Epithelial cell of proximal tubule (primary cell): ENCODE measurements at regions not wholly inside any gene's neighbourhood (a gene's known extent, or its start where the extent isn't known, plus 50 kb on each side); places are given as distances from the start of the nearest gene placed in this dataset.

Source experiments
- DNase-seq: peaks from one replicate; pipeline ENCODE4 v3.0.0-alpha.2; 2011; ENCODE audit warnings: low read depth
- H3K4me3 ChIP-seq: 2 replicates; pipeline ENCODE4 v1.5.1; 2011; ENCODE audit warnings: low read depth, mild to moderate bottlenecking, low read length
- CTCF ChIP-seq: conservative IDR thresholded peaks from 2 replicates; pipeline ENCODE4 v1.5.1; 2012; ENCODE audit warnings: low read depth, mild to moderate bottlenecking, low read length

- no peak for TF ChIP-seq CTCF
- DNase-seq: no peak
- no peak overlapping the region for H3K4me3 ChIP-seq
Observed at GRCh38 chr14:78088916-78089315, 81.3 kb upstream of the NRXN3 start.

DNA sequence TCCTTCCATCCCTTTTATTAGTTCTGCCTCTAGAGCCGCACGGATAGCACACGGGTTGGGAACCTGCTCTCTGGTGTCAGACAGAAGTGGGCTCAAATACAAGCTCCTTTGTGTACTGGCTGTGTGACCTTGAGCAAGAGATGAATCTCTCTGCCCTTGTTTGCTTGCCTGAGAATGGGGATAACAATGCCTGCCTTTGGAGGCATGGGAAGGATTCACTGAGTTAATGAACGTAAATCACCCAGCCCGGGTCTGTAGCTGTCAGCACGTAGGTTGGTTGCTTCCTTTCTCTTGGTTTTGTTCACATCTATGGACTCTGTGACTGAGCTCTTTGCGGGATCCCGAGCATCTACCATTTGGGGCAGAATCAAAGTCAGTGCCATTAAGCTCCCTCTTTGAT, 79.3 kb upstream of the NRXN3 start:
- no peak for TF ChIP-seq CTCF
- DNase-seq: no peak

DNA sequence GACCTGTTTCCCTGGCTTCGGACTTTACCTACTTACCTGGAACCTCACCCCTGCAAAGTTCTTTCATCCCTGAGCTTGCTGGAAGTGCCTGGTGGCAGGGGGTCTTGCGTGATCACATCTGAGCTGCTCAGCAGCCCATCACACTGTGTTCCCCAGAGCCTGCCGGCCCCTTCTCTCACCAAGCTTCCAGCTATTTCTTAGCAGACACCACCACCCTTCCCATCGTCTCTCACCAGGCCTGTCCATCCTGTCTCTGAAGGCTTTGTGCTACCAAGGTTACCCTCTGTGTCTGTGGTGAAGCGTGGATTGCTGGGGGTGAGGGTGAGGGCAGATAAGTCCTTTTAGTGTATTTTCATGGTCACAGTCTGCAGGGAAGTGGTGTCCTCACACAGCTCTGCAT, 78.8 kb upstream of the NRXN3 start:
- no peak for DNase-seq
- no peak for TF ChIP-seq CTCF
- no peak overlapping the region for H3K4me3 ChIP-seq

More for the DNA sequence above, 79.3 kb upstream of the NRXN3 start:
- H3K4me3 ChIP-seq: no peak overlapping the region

- H3K4me3 ChIP-seq: no peak overlapping the region
- no peak for DNase-seq
Observed at GRCh38 chr14:78092040-78092439, 78.1 kb upstream of the NRXN3 start.

DNA sequence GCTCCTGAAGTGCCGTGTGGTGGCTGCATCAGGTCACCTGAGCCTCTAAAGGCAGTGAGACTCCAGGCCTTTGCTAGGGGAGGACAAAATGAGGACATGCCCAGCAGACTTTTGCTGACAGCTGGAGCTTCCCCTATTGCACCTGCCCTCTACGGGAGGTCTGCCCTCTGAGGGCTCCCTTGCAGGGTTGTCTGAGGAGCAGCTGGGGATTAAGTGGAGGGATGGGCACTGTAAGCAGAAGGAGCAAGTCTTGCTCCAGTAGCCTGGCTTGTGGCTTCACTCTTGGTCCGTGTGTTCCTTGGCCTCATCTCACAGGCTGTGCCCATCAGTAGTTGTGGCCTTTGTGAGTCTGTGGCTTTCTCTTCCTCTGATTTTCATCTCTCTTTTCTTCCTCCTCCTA, 66.9 kb upstream of the NRXN3 start:
- H3K4me3 ChIP-seq: no peak overlapping the region
- DNase-seq: no peak
- no peak for TF ChIP-seq CTCF

More at GRCh38 chr14:78092040-78092439, 78.1 kb upstream of the NRXN3 start:
- no peak for TF ChIP-seq CTCF

GRCh38 chr14:78104160-78104559, 66.0 kb upstream of the NRXN3 start:
- no peak overlapping the region for H3K4me3 ChIP-seq
- TF ChIP-seq CTCF: no peak
- no peak for DNase-seq

DNA sequence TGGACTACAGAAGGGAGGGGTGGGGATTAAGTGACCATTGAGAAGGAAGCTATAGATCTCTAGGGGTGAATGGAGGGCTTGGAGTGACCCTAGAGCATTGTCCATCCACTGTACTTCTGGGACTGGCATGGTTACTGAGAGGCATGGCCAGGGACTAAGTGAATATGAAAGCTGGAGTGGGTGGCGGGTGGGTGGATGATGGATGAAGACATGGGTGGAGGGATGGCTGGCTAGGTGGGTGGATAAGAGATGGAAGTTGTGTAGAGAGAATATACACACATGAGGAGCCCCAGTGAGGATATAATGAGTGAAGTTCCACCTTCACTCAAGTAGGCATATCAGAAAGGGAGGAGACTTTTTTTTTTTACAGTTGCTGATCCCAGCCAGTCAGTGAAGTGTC, 65.5 kb upstream of the NRXN3 start:
- no peak for DNase-seq
- H3K4me3 ChIP-seq: no peak overlapping the region
- no peak for TF ChIP-seq CTCF
